ENCODE measurements at regions not wholly inside any gene's neighbourhood (a gene's known extent, or its start where the extent isn't known, plus 50 kb on each side); places are given as distances from the start of the nearest gene placed in this dataset.

DNA sequence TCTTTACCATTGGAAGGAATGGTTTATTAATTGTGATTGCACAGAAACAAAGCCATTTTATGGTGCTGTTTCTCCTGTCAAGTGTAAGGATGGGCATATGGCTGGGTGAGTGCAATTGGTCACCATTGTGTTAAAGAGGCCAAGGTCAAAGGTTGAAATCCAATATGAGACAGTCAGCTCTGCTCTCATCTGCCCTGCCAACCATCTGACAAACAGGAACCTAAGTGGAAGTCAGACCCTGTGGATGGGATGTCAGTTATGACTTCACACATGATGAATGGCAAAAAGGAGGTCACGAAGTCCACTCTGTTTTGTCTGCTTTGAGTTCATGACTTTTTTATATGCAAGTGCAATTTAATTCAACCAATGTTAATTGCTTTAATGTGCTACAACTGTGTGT lies 172.7 kb upstream of the TMEM229A start:
- TF ChIP-seq POLR2A (IDR thresholded peaks at IDR 0.05; ENCODE audit: extremely low read depth, insufficient read length) = no peak
- TF ChIP-seq, protein P1, sequence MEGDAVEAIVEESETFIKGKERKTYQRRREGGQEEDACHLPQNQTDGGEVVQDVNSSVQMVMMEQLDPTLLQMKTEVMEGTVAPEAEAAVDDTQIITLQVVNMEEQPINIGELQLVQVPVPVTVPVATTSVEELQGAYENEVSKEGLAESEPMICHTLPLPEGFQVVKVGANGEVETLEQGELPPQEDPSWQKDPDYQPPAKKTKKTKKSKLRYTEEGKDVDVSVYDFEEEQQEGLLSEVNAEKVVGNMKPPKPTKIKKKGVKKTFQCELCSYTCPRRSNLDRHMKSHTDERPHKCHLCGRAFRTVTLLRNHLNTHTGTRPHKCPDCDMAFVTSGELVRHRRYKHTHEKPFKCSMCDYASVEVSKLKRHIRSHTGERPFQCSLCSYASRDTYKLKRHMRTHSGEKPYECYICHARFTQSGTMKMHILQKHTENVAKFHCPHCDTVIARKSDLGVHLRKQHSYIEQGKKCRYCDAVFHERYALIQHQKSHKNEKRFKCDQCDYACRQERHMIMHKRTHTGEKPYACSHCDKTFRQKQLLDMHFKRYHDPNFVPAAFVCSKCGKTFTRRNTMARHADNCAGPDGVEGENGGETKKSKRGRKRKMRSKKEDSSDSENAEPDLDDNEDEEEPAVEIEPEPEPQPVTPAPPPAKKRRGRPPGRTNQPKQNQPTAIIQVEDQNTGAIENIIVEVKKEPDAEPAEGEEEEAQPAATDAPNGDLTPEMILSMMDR (IDR thresholded peaks at IDR 0.05; ENCODE audit: low read depth, low read length) = no peak
- TF ChIP-seq, protein P2, sequence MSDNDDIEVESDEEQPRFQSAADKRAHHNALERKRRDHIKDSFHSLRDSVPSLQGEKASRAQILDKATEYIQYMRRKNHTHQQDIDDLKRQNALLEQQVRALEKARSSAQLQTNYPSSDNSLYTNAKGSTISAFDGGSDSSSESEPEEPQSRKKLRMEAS (IDR thresholded peaks at IDR 0.05; ENCODE audit: low read depth, low read length) = no peak

Data from NB4 (cell line).